Endodermal cell (in vitro differentiated cells): ENCODE measurements at regions not wholly inside any gene's neighbourhood (a gene's known extent, or its start where the extent isn't known, plus 50 kb on each side); places are given as distances from the start of the nearest gene placed in this dataset.
A peak's percentile ranks its signal among the peaks of the same experiment; 100 is the strongest.

Experiments used
- DNase-seq: peaks from one replicate; pipeline ENCODE4 v3.0.0-alpha.2; 2017
- H3K27ac ChIP-seq: 2 replicates; pipeline ENCODE4 v1.5.1; 2013; ENCODE audit warnings: mild to moderate bottlenecking, low read depth, low read length, moderate library complexity
- H3K27me3 ChIP-seq: 2 replicates; pipeline ENCODE4 v1.6.1; 2013; ENCODE audit warnings: mild to moderate bottlenecking, low read length, moderate library complexity; ENCODE audit not compliant: insufficient read depth, control insufficient read depth, poor library complexity, severe bottlenecking
- H3K36me3 ChIP-seq: 2 replicates; pipeline ENCODE4 v1.7.0; 2013; ENCODE audit warnings: mild to moderate bottlenecking, low read length, moderate library complexity; ENCODE audit not compliant: control insufficient read depth, insufficient read depth
- H3K4me1 ChIP-seq: one replicate; pipeline ENCODE4 v1.7.0; 2013; ENCODE audit warnings: low read length; ENCODE audit not compliant: control insufficient read depth, insufficient read depth
- H3K4me3 ChIP-seq: 2 replicates; pipeline ENCODE4 v1.5.1; 2013; ENCODE audit warnings: mild to moderate bottlenecking, low read length, moderate library complexity
- H3K9ac ChIP-seq: 2 replicates; pipeline ENCODE4 v1.6.1; 2013; ENCODE audit warnings: mild to moderate bottlenecking, low read length, moderate library complexity; ENCODE audit not compliant: poor library complexity, severe bottlenecking; ENCODE audit errors: extremely low read depth
- H3K9me3 ChIP-seq: 2 replicates; pipeline ENCODE4 v1.6.1; 2013; ENCODE audit warnings: mild to moderate bottlenecking, low read length, moderate library complexity; ENCODE audit not compliant: control insufficient read depth
- H3K27ac Mint-ChIP-seq: 2 replicates; pipeline ENCODE4 v1.8.0; 2020; ENCODE audit warnings: mixed read lengths
- H3K27me3 Mint-ChIP-seq: 2 replicates; pipeline ENCODE4 v1.8.0; 2021; ENCODE audit warnings: mild to moderate bottlenecking, mixed read lengths; ENCODE audit not compliant: insufficient read depth
- H3K36me3 Mint-ChIP-seq: 2 replicates; pipeline ENCODE4 v1.8.0; 2020; ENCODE audit warnings: low read depth, mixed read lengths
- H3K4me1 Mint-ChIP-seq: 2 replicates; pipeline ENCODE4 v1.8.0; 2020; ENCODE audit warnings: mixed read lengths
- H3K4me3 Mint-ChIP-seq: 2 replicates; pipeline ENCODE4 v1.8.0; 2020; ENCODE audit warnings: mild to moderate bottlenecking, moderate library complexity, mixed read lengths
- H3K9me3 Mint-ChIP-seq: 2 replicates; pipeline ENCODE4 v1.8.0; 2020; ENCODE audit warnings: mild to moderate bottlenecking, mixed read lengths
- CTCF ChIP-seq: fragments of 200-600 bp; sonication (generic); conservative IDR thresholded peaks from 2 replicates; pipeline ENCODE4 v1.5.0; 2021; ENCODE audit warnings: antibody characterized with exemption, mild to moderate bottlenecking
- WGBS, 2 experiments: methylation state at CpG; one replicate each; pipeline versions ENCODE4 v1.1.5 to v1.1.7; 2013; ENCODE audit warnings: missing lambda C conversion rate in 2 of 2, mixed read lengths in 1 of 2; ENCODE audit not compliant: insufficient coverage in 1 of 2, insufficient read length in 1 of 2; 5-methylcytosine and 5-hydroxymethylcytosine counted together

- 74 to 100% methylated on average over 1 to 2 of the region's 2 CpGs for WGBS, 2 experiments
- H3K36me3 Mint-ChIP-seq = no peaks in the 10 kb centered on the region
Observed at GRCh38 chr12:84508851-84509260, 403.7 kb downstream of the SLC6A15 start.

GRCh38 chr12:84507956-84508850 is 404.4 kb downstream of the SLC6A15 start:
- H3K9ac ChIP-seq = no peak overlapping the region
- no peak overlapping the region for H3K4me3 ChIP-seq
- H3K4me1 ChIP-seq = no peaks in the 10 kb centered on the region
- Mint-ChIP-seq H3K36me3 (no peaks in the 10 kb centered on the region), H3K27me3 (no peaks in the 10 kb centered on the region), H3K4me1 (peaks cover 2% of the 10 kb centered on the region), H3K9me3 (no peaks in the 10 kb centered on the region), H3K27ac (no peak overlapping the region), H3K4me3 (no peak overlapping the region)
- 72 to 74% methylated on average over 4 to 6 of the region's 6 CpGs for WGBS, 2 experiments
- no peak overlapping the region for H3K27ac ChIP-seq
- no peaks in the 10 kb centered on the region for H3K27me3 ChIP-seq
- peak; percentile 67 for DNase-seq
- no peaks in the 10 kb centered on the region for H3K36me3 ChIP-seq
- TF ChIP-seq CTCF = peak; percentile 75
- no peaks in the 10 kb centered on the region for H3K9me3 ChIP-seq

More at GRCh38 chr12:84508851-84509260, 403.7 kb downstream of the SLC6A15 start:
- no peaks in the 10 kb centered on the region for H3K27me3 ChIP-seq
- Mint-ChIP-seq H3K4me3 (no peak overlapping the region), H3K27me3 (no peaks in the 10 kb centered on the region), H3K4me1 (peaks cover 2% of the 10 kb centered on the region), H3K9me3 (no peaks in the 10 kb centered on the region), H3K27ac (no peak overlapping the region)
- H3K9ac ChIP-seq = no peak overlapping the region
- H3K9me3 ChIP-seq = no peaks in the 10 kb centered on the region
- no peak overlapping the region for H3K27ac ChIP-seq
- H3K4me3 ChIP-seq = no peak overlapping the region
- H3K4me1 ChIP-seq = no peaks in the 10 kb centered on the region
- DNase-seq = no peak
- H3K36me3 ChIP-seq = no peaks in the 10 kb centered on the region
- no peak for TF ChIP-seq CTCF

GRCh38 chr12:84506282-84506681 is 406.3 kb downstream of the SLC6A15 start:
- Histone ChIP-seq H3K9ac (no peak overlapping the region), H3K27ac (no peak overlapping the region), H3K9me3 (no peaks in the 10 kb centered on the region), H3K4me1 (no peaks in the 10 kb centered on the region), H3K27me3 (no peaks in the 10 kb centered on the region), H3K4me3 (no peak overlapping the region), H3K36me3 (no peaks in the 10 kb centered on the region)
- peaks cover 2% of the 10 kb centered on the region for H3K4me1 Mint-ChIP-seq
- no peak overlapping the region for H3K4me3 Mint-ChIP-seq
- 83 to 100% methylated on average over 1 to 5 of the region's 5 CpGs for WGBS, 2 experiments
- DNase-seq = no peak
- no peaks in the 10 kb centered on the region for H3K36me3 Mint-ChIP-seq
- no peaks in the 10 kb centered on the region for H3K27me3 Mint-ChIP-seq
- no peaks in the 10 kb centered on the region for H3K9me3 Mint-ChIP-seq
- no peak for TF ChIP-seq CTCF
- H3K27ac Mint-ChIP-seq = no peak overlapping the region
